ENCODE measurements at regions not wholly inside any gene's neighbourhood (a gene's known extent, or its start where the extent isn't known, plus 50 kb on each side); places are given as distances from the start of the nearest gene placed in this dataset.
A peak's percentile ranks its signal among the peaks of the same experiment; 100 is the strongest.

DNA sequence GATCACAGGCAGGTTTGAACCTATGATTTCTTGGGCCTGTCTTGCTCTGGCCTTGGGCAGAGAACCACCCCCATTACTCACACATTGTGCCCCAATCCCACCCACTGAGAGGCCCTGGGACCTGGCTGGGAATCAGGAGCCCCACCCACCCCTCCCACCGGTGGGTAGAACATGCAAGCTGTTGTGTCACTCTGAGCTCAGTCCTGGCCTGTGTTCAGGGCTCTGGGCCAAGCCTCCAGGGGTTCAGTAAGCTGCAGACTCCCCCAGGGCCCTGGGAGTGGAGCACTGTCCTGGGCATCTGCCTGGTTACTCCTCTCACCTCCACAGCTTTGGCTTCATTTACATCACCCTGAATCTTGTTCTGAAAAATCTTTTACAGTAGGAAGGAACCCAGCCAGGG is 270.5 kb downstream of the RRAGC start:
- WGBS, 3 donors = 0 to 9% (median 0%) methylated on average over 1 of the region's 1 CpG
- intact Hi-C loops (cut with DNase I) = loop anchor here in 1 of 2 donors (5.0 kb wide), 2 partner anchors 547 to 562 kb away; no protein-coding TSS in a partner anchor
- no peaks in the 10 kb centered on the region for H3K4me1 ChIP-seq

DNA sequence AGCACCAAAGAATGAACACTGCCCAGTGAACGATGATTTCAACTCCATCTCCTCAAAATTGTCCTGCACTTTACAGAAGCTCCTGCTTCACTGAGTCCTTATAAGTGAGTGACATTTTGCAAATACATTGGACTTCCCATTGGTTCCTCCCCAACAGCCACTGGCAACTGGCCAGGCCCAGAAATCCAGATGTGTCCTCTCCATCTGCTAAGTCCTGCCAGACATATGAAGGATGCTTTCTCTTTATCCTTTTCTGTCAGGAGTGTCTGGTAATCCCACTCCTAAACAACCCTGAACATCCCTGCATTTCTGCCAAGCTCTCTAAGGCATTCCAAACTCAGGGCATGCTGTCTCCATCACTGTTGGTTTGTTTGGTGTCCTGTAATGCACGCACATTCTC is 271.8 kb downstream of the RRAGC start:
- H3K36me3 ChIP-seq (ENCODE audit: insufficient read depth in 1 of 2, low read depth in 1 of 2) = no peaks in the 10 kb centered on the region
- DNase-seq (peak in 1 of 2 donors; percentile 57), ATAC-seq (no peak)
- H3K4me3 ChIP-seq = no peak overlapping the region
- H3K27ac ChIP-seq = no peak overlapping the region
- intact Hi-C loops (cut with DNase I) = loop anchor here in 1 of 2 donors (5.0 kb wide), 2 partner anchors 545 to 560 kb away; no protein-coding TSS in a partner anchor
- H3K4me1 ChIP-seq = no peaks in the 10 kb centered on the region
- H3K9me3 ChIP-seq = no peaks in the 10 kb centered on the region
- 77 to 89% (median 83%) methylated on average over 2 of the region's 2 CpGs for WGBS, 3 donors
- TF ChIP-seq, protein P1, sequence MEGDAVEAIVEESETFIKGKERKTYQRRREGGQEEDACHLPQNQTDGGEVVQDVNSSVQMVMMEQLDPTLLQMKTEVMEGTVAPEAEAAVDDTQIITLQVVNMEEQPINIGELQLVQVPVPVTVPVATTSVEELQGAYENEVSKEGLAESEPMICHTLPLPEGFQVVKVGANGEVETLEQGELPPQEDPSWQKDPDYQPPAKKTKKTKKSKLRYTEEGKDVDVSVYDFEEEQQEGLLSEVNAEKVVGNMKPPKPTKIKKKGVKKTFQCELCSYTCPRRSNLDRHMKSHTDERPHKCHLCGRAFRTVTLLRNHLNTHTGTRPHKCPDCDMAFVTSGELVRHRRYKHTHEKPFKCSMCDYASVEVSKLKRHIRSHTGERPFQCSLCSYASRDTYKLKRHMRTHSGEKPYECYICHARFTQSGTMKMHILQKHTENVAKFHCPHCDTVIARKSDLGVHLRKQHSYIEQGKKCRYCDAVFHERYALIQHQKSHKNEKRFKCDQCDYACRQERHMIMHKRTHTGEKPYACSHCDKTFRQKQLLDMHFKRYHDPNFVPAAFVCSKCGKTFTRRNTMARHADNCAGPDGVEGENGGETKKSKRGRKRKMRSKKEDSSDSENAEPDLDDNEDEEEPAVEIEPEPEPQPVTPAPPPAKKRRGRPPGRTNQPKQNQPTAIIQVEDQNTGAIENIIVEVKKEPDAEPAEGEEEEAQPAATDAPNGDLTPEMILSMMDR (IDR thresholded peaks at IDR 0.05) = no peak
- H3K27me3 ChIP-seq (ENCODE audit: insufficient read depth in 3 of 3, low read length in 2 of 3) = no peaks in the 10 kb centered on the region

More for the DNA sequence above, 270.5 kb downstream of the RRAGC start:
- DNase-seq = peak in 1 of 2 donors; percentile 64
- no peaks in the 10 kb centered on the region for H3K9me3 ChIP-seq
- ATAC-seq = no peak
- TF ChIP-seq, protein P1 (IDR thresholded peaks at IDR 0.05) = no peak
- no peaks in the 10 kb centered on the region for H3K36me3 ChIP-seq (ENCODE audit: insufficient read depth in 1 of 2, low read depth in 1 of 2)
- H3K27me3 ChIP-seq (ENCODE audit: insufficient read depth in 3 of 3, low read length in 2 of 3) = peaks cover 0 to 2% (median 0%) of the 10 kb centered on the region in 3 donors
- no peak overlapping the region for H3K27ac ChIP-seq
- no peak overlapping the region for H3K4me3 ChIP-seq

DNA sequence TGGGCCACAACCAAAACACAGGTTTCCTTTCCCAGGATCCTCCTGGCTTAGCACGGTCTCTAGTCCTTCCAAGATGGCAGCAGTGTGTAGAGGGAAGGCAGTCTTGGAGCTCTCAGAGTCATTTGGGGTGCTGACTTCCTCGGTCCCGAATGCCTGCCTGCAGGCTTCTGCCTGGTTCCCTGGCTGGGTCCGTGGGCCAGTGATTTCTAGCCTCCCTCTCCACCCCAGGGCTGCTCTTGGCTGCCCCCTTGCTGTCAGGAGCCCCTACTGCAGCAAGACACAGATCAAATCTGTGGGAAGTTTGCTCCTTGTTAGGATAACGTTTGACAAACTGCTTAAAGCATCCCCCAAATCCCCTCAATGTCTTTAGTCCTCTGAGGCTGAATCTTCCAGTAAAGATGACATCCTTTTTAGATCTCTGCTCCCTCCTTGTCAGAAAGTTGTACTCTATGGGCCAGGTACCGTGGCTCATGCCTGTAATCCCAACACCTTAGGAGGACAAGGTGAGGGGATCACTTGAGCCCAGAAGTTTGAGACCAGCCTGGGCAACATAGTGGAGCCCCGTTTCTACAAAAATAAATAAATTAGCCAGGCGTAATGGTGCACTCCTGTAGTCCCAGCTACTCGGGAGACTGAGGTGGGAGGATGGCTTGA is 272.5 kb downstream of the RRAGC start:
- Histone ChIP-seq H3K27me3 (ENCODE audit: insufficient read depth in 3 of 3, low read length in 2 of 3) (peaks cover 0 to 3% (median 0%) of the 10 kb centered on the region in 3 donors), H3K9me3 (no peaks in the 10 kb centered on the region), H3K27ac (no peak overlapping the region), H3K4me1 (no peaks in the 10 kb centered on the region), H3K36me3 (ENCODE audit: insufficient read depth in 1 of 2, low read depth in 1 of 2) (no peaks in the 10 kb centered on the region), H3K4me3 (no peak overlapping the region)
- intact Hi-C loops (cut with DNase I) = loop anchor here in 1 of 2 donors (5.0 kb wide), 2 partner anchors 545 to 560 kb away; no protein-coding TSS in a partner anchor
- DNase-seq (peak; percentile 34 to 57), ATAC-seq (peak; percentile 59 to 70 (median 64))
- TF ChIP-seq, protein P1 (IDR thresholded peaks at IDR 0.05) = peak; percentile 73
- WGBS, 3 donors = 43 to 51% (median 44%) methylated on average over 9 of the region's 9 CpGs

DNA sequence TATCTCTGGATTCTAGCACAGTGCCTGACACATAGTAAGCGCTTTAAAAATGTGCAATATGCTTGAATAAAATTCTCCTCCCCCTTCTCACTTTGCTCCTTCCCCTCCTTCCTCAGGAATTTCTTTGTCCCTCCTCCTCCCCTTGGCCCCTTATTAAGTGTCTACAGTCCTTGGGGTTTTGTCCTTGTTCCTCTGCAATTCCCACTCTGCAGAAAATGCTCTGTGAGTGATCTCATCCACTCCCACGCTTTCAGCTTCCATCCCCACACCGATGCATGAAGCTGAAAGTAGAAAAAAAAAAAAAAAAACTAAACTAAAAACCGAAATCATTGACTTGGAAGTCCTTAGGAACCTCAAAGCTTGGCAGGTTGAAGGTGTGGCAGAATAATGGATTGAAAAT is 273.6 kb downstream of the RRAGC start:
- TF ChIP-seq, protein P1 (IDR thresholded peaks at IDR 0.05) = no peak
- Histone ChIP-seq H3K4me1 (no peaks in the 10 kb centered on the region), H3K27me3 (ENCODE audit: insufficient read depth in 3 of 3, low read length in 2 of 3) (peaks cover 0 to 6% (median 0%) of the 10 kb centered on the region in 3 donors), H3K9me3 (no peaks in the 10 kb centered on the region), H3K36me3 (ENCODE audit: insufficient read depth in 1 of 2, low read depth in 1 of 2) (no peaks in the 10 kb centered on the region), H3K4me3 (no peak overlapping the region), H3K27ac (no peak overlapping the region)
- intact Hi-C loops (cut with DNase I) = loop anchor here in 1 of 2 donors (5.0 kb wide), 2 partner anchors 544 to 559 kb away; no protein-coding TSS in a partner anchor
- ATAC-seq (no peak), DNase-seq (no peak)
- WGBS, 3 donors = 53 to 55% (median 55%) methylated on average over 4 of the region's 4 CpGs

Measured in psoas muscle (tissue), 7 donors.